Myocyte (in vitro differentiated cells): ENCODE measurements at regions not wholly inside any gene's neighbourhood (a gene's known extent, or its start where the extent isn't known, plus 50 kb on each side); places are given as distances from the start of the nearest gene placed in this dataset.

ENCODE experiments used
- DNase-seq: peaks from one replicate; pipeline ENCODE4 v3.0.0-alpha.2; 2012; ENCODE audit warnings: low read depth

- no peak for DNase-seq
Observed at GRCh38 chr7:8932751-8933150, 499.3 kb downstream of the NXPH1 start.

- DNase-seq = no peak
Observed at GRCh38 chr7:8937204-8937603, 503.8 kb downstream of the NXPH1 start.

GRCh38 chr7:8938044-8938805 is 504.8 kb downstream of the NXPH1 start:
- no peak for DNase-seq

- no peak for DNase-seq
Observed at GRCh38 chr7:8939446-8939845, 506.0 kb downstream of the NXPH1 start.

- no peak for DNase-seq
Observed at GRCh38 chr7:8963722-8964121, 530.3 kb downstream of the NXPH1 start.

GRCh38 chr7:8965177-8965576 is 531.8 kb downstream of the NXPH1 start:
- DNase-seq = no peak

- no peak for DNase-seq
Observed at GRCh38 chr7:8973601-8974000, 540.2 kb downstream of the NXPH1 start.

GRCh38 chr7:8975681-8976080 is 542.3 kb downstream of the NXPH1 start:
- no peak for DNase-seq

- no peak for DNase-seq
Observed at GRCh38 chr7:8982338-8982992, 549.1 kb downstream of the NXPH1 start.

- DNase-seq = no peak
Observed at GRCh38 chr7:8985255-8985654, 551.8 kb downstream of the NXPH1 start.

- no peak for DNase-seq
Observed at GRCh38 chr7:8988267-8988666, 554.9 kb downstream of the NXPH1 start.

- no peak for DNase-seq
Observed at GRCh38 chr7:8991159-8991558, 557.8 kb downstream of the NXPH1 start.

GRCh38 chr7:8998762-8999161 is 565.4 kb downstream of the NXPH1 start:
- DNase-seq = no peak

- no peak for DNase-seq
Observed at GRCh38 chr7:9013940-9014339, 580.5 kb downstream of the NXPH1 start.

GRCh38 chr7:9017286-9017685 is 583.9 kb downstream of the NXPH1 start:
- DNase-seq = no peak

GRCh38 chr7:9022456-9022855 is 589.0 kb downstream of the NXPH1 start:
- DNase-seq = no peak

GRCh38 chr7:9023675-9024294 is 590.4 kb downstream of the NXPH1 start:
- no peak for DNase-seq

- no peak for DNase-seq
Observed at GRCh38 chr7:9026121-9026520, 592.7 kb downstream of the NXPH1 start.

- DNase-seq = no peak
Observed at GRCh38 chr7:9028012-9028411, 594.6 kb downstream of the NXPH1 start.

GRCh38 chr7:9029681-9030530 is 596.5 kb downstream of the NXPH1 start:
- DNase-seq = no peak

GRCh38 chr7:9030976-9031375 is 597.6 kb downstream of the NXPH1 start:
- DNase-seq = no peak

GRCh38 chr7:9031386-9031785 is 598.0 kb downstream of the NXPH1 start:
- DNase-seq = no peak
